ENCODE measurements at regions not wholly inside any gene's neighbourhood (a gene's known extent, or its start where the extent isn't known, plus 50 kb on each side); places are given as distances from the start of the nearest gene placed in this dataset.

- Histone ChIP-seq H3K4me1 (ENCODE audit: control insufficient read depth in 1 of 2, insufficient read depth in 2 of 2, low read length in 2 of 2) (no peaks in the 10 kb centered on the region), H3K27ac (ENCODE audit: low read depth, low read length) (no peak overlapping the region), H2AFZ (ENCODE audit: low read depth, low read length, poor library complexity, severe bottlenecking) (no peak overlapping the region), H3K27me3 (ENCODE audit: insufficient read depth, low read length) (no peaks in the 10 kb centered on the region), H3K4me3 (replicated peaks in 1 of 2; ENCODE audit: low read depth in 1 of 2, low read length in 2 of 2) (no peak overlapping the region), H3K4me2 (ENCODE audit: low read length) (no peak overlapping the region), H3K9me3 (ENCODE audit: control insufficient read depth in 1 of 2, insufficient read depth in 1 of 2, low read depth in 1 of 2, low read length in 2 of 2) (no peaks in the 10 kb centered on the region), H3K36me3 (ENCODE audit: control insufficient read depth in 1 of 2, insufficient read depth in 2 of 2, low read length in 2 of 2) (no peaks in the 10 kb centered on the region), H3K79me2 (ENCODE audit: insufficient read depth, low read length) (no peaks in the 10 kb centered on the region), H3K9me2 (ENCODE audit: insufficient read depth) (no peaks in the 10 kb centered on the region), H4K20me1 (ENCODE audit: insufficient read depth) (no peaks in the 10 kb centered on the region), H3K9ac (ENCODE audit: low read length) (no peak overlapping the region)
- no TSS peak for BruUV-seq (replicated peaks)
- intact Hi-C loops (cut with micrococcal nuclease) = no loop called here
- ChIA-PET CTCF (no interaction called here), POLR2A (no interaction called here), RAD21 (ENCODE audit: low non-redundant PET in 1 of 2, low total read pairs in 2 of 2, uncharacterized antibody in 2 of 2, unreplicated experiment in 2 of 2) (no interaction called here)
- ATAC-seq = no peak
- no peak for TF ChIP-seq CTCF (IDR thresholded peaks at IDR 0.05 in 2 of 3, conservative IDR thresholded peaks at IDR 0.05 in 1 of 3; ENCODE audit: borderline replicate concordance in 1 of 3, insufficient read depth in 1 of 3, low read depth in 2 of 3, low read length in 2 of 3)
- TF ChIP-seq POLR2AphosphoS5 (IDR thresholded peaks at IDR 0.05; ENCODE audit: low read depth, low read length) = no peak
- no peak for TF ChIP-seq RAD21 (IDR thresholded peaks at IDR 0.05; ENCODE audit: low read depth)
- no peak for TF ChIP-seq ZNF274 (IDR thresholded peaks at IDR 0.05; ENCODE audit: low read depth, low read length)
- no peak for TF ChIP-seq FOSL1 (IDR thresholded peaks at IDR 0.05; ENCODE audit: low read depth)
- TF ChIP-seq EZH2phosphoT487 (IDR thresholded peaks at IDR 0.05; ENCODE audit: borderline replicate concordance) = no peak
- no peak for TF ChIP-seq POLR2A (IDR thresholded peaks at IDR 0.05; ENCODE audit: borderline replicate concordance, extremely low read depth, insufficient read depth, insufficient read length)
- TF ChIP-seq ZFX (IDR thresholded peaks at IDR 0.05) = no peak
- no peak for TF ChIP-seq EGR1 (IDR thresholded peaks at IDR 0.05; ENCODE audit: low read depth)
- no peak for TF ChIP-seq ELF1 (IDR thresholded peaks at IDR 0.05; ENCODE audit: borderline replicate concordance, low read depth)
- TF ChIP-seq SIN3A (IDR thresholded peaks at IDR 0.05; ENCODE audit: low read depth) = no peak
- TF ChIP-seq TCF7L2 (IDR thresholded peaks at IDR 0.05; ENCODE audit: borderline replicate concordance, extremely low read depth, insufficient read depth, insufficient read length) = no peak
- no peak for DNase-seq (ENCODE audit: low read depth, low spot score)
Observed at GRCh38 chr12:62001424-62001823, 258.8 kb upstream of the USP15 start.
